Esophagus squamous epithelium (tissue), 5 donors: ENCODE measurements at regions not wholly inside any gene's neighbourhood (a gene's known extent, or its start where the extent isn't known, plus 50 kb on each side); places are given as distances from the start of the nearest gene placed in this dataset.

Experiments used
- DNase-seq: peaks from one replicate; lab custom pipeline; 2025; lab: John Stamatoyannopoulos, UW
- H3K27ac ChIP-seq, 4 donors: fragments of 200-600 bp; sonication (generic); one replicate each; pipeline ENCODE4 v1.5.1; 2016 to 2019; ENCODE audit warnings: mild to moderate bottlenecking in 1 of 4
- H3K27me3 ChIP-seq, 4 donors: fragments of 200-600 bp; sonication (generic); 1 replicate in 3 of 4; 2 replicates in 1 of 4; pipeline versions ENCODE4 v1.5.1 to v1.6.0; 2017 to 2021; ENCODE audit warnings: antibody characterized with exemption in 1 of 4
- H3K36me3 ChIP-seq, 3 donors: fragments of 200-600 bp; sonication (generic); one replicate each; pipeline ENCODE4 v1.5.1; 2016 to 2019
- H3K4me1 ChIP-seq, 3 donors: fragments of 200-600 bp; sonication (generic); one replicate each; pipeline ENCODE4 v1.5.1; 2017 to 2019
- H3K4me3 ChIP-seq, 4 donors: fragments of 200-600 bp; sonication (generic); 1 replicate in 3 of 4; 2 replicates in 1 of 4; pipeline ENCODE4 v1.5.1; 2016 to 2019; ENCODE audit warnings: mild to moderate bottlenecking in 2 of 4, moderate library complexity in 1 of 4
- H3K9me3 ChIP-seq, 3 donors: fragments of 200-600 bp; sonication (generic); one replicate each; pipeline ENCODE4 v1.5.1; 2016 to 2019
- POLR2A ChIP-seq, 4 donors: fragments of 450-650 bp; IDR thresholded peaks; one replicate each; pipeline ENCODE4 v1.6.1; 2017; ENCODE audit warnings: antibody characterized with exemption in 4 of 4, mild to moderate bottlenecking in 4 of 4, moderate library complexity in 3 of 4
- WGBS, 2 donors: methylation state at CpG; one replicate each; pipeline ENCODE4 v1.1.5; 2018; 5-methylcytosine and 5-hydroxymethylcytosine counted together
- intact Hi-C: fragments of 100-400 bp; cut with DNase I; formaldehyde crosslinking; loops from one replicate; pipeline ENCODE4 v1.15.0; 2022
- TF ChIP-seq, protein P1 (sequence below), 6 experiments: fragments of 450-650 bp in 4 of 6; fragments of 200-600 bp in 2 of 6; sonication (generic) in 2 of 6; IDR thresholded peaks; one replicate each; pipeline ENCODE4 v1.5.1; 2016 to 2019; ENCODE audit warnings: antibody characterized with exemption in 6 of 6, mild to moderate bottlenecking in 4 of 6, moderate library complexity in 4 of 6
- donor health status: DM: yes; HTN: yes; CAD: no.

GRCh38 chr5:143732402-143732801 lies 79.6 kb upstream of the HMHB1 start:
- no peaks in the 10 kb centered on the region for H3K9me3 ChIP-seq
- TF ChIP-seq POLR2A (IDR thresholded peaks at IDR 0.05), result no peak
- TF ChIP-seq, protein P1, sequence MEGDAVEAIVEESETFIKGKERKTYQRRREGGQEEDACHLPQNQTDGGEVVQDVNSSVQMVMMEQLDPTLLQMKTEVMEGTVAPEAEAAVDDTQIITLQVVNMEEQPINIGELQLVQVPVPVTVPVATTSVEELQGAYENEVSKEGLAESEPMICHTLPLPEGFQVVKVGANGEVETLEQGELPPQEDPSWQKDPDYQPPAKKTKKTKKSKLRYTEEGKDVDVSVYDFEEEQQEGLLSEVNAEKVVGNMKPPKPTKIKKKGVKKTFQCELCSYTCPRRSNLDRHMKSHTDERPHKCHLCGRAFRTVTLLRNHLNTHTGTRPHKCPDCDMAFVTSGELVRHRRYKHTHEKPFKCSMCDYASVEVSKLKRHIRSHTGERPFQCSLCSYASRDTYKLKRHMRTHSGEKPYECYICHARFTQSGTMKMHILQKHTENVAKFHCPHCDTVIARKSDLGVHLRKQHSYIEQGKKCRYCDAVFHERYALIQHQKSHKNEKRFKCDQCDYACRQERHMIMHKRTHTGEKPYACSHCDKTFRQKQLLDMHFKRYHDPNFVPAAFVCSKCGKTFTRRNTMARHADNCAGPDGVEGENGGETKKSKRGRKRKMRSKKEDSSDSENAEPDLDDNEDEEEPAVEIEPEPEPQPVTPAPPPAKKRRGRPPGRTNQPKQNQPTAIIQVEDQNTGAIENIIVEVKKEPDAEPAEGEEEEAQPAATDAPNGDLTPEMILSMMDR (IDR thresholded peaks at IDR 0.05), result no peak
- DNase-seq, result no peak
- no peaks in the 10 kb centered on the region for H3K36me3 ChIP-seq
- intact Hi-C loops, result no loop called here
- 80 to 94% methylated on average over 1 of the region's 1 CpG for WGBS, 2 donors
- no peak overlapping the region for H3K27ac ChIP-seq
- H3K27me3 ChIP-seq, result no peaks in the 10 kb centered on the region
- H3K4me3 ChIP-seq, result no peak overlapping the region
- no peaks in the 10 kb centered on the region for H3K4me1 ChIP-seq

- Histone ChIP-seq H3K27ac (no peak overlapping the region), H3K9me3 (peaks cover 0 to under 1% (median 0%) of the 10 kb centered on the region in 3 donors), H3K27me3 (no peaks in the 10 kb centered on the region), H3K4me1 (no peaks in the 10 kb centered on the region), H3K4me3 (no peak overlapping the region), H3K36me3 (no peaks in the 10 kb centered on the region)
- TF ChIP-seq, protein P1 (IDR thresholded peaks at IDR 0.05), result no peak
- TF ChIP-seq POLR2A (IDR thresholded peaks at IDR 0.05), result no peak
- intact Hi-C loops, result no loop called here
- 83 to 94% methylated on average over 3 of the region's 3 CpGs for WGBS, 2 donors
- DNase-seq, result no peak
Measured at GRCh38 chr5:143730112-143730801, 81.7 kb upstream of the HMHB1 start.

- Histone ChIP-seq H3K4me1 (no peaks in the 10 kb centered on the region), H3K9me3 (peaks cover 0 to 7% (median 4%) of the 10 kb centered on the region in 3 donors), H3K36me3 (no peaks in the 10 kb centered on the region), H3K27ac (no peak overlapping the region), H3K27me3 (no peaks in the 10 kb centered on the region), H3K4me3 (no peak overlapping the region)
- TF ChIP-seq POLR2A (IDR thresholded peaks at IDR 0.05), result no peak
- TF ChIP-seq, protein P1 (IDR thresholded peaks at IDR 0.05), result no peak
- 30 to 50% methylated on average over 1 of the region's 1 CpG for WGBS, 2 donors
- DNase-seq, result no peak
- intact Hi-C loops, result no loop called here
Measured at GRCh38 chr5:143729334-143729946, 82.5 kb upstream of the HMHB1 start.

- no peak overlapping the region for H3K4me3 ChIP-seq
- no peak overlapping the region for H3K27ac ChIP-seq
- intact Hi-C loops, result no loop called here
- H3K36me3 ChIP-seq, result no peaks in the 10 kb centered on the region
- peaks cover 0 to 14% (median 4%) of the 10 kb centered on the region in 3 donors for H3K9me3 ChIP-seq
- DNase-seq, result no peak
- no peaks in the 10 kb centered on the region for H3K4me1 ChIP-seq
- TF ChIP-seq, protein P1 (IDR thresholded peaks at IDR 0.05), result no peak
- no peak for TF ChIP-seq POLR2A (IDR thresholded peaks at IDR 0.05)
- no peaks in the 10 kb centered on the region for H3K27me3 ChIP-seq
Measured at GRCh38 chr5:143723159-143723558, 88.8 kb upstream of the HMHB1 start.

DNA sequence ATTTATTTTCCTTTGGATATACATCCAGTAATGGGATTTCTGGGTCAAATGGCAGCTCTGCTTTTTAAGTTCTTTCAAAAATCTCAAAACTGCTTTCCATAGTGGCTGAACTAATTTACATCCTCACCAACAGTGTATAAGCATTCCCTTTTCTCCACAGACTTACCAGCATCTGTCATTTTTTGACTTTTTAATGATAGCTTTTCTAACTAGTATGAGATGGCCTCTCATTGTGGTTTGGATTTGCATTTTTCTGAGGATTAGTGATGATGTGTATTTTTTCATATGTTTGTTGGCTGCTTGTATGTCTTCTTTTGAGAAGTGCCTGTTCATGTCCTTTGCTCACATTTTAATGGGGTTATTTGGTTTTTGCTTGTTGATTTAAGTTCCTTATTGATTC lies 90.0 kb upstream of the HMHB1 start:
- Histone ChIP-seq H3K9me3 (peaks cover 0 to 14% (median 4%) of the 10 kb centered on the region in 3 donors), H3K4me3 (no peak overlapping the region), H3K27ac (no peak overlapping the region), H3K4me1 (no peaks in the 10 kb centered on the region), H3K27me3 (no peaks in the 10 kb centered on the region), H3K36me3 (no peaks in the 10 kb centered on the region)
- TF ChIP-seq POLR2A (IDR thresholded peaks at IDR 0.05), result no peak
- TF ChIP-seq, protein P1 (IDR thresholded peaks at IDR 0.05), result no peak
- intact Hi-C loops, result no loop called here
- no peak for DNase-seq
